GM19468 (cell line): ENCODE measurements at regions not wholly inside any gene's neighbourhood (a gene's known extent, or its start where the extent isn't known, plus 50 kb on each side); places are given as distances from the start of the nearest gene placed in this dataset.
"Not testable (repeated sequence)": the region's sequence is repeated elsewhere in the genome, so short reads cannot be mapped to it uniquely, and the experiment has no call there.

Source experiments
- ATAC-seq: cut with Tn5 transposase; IDR thresholded peaks from one replicate; pipeline ENCODE4 v1.9.1; 2021; ENCODE audit warnings: mild to moderate bottlenecking, moderate library complexity, moderate number of reproducible peaks; ENCODE audit not compliant: unreplicated experiment; ENCODE audit errors: extremely low read depth

- no peak for ATAC-seq
These were observed 1352.9 kb upstream of the CDH9 start for GRCh38 chr5:28391277-28391676.

DNA sequence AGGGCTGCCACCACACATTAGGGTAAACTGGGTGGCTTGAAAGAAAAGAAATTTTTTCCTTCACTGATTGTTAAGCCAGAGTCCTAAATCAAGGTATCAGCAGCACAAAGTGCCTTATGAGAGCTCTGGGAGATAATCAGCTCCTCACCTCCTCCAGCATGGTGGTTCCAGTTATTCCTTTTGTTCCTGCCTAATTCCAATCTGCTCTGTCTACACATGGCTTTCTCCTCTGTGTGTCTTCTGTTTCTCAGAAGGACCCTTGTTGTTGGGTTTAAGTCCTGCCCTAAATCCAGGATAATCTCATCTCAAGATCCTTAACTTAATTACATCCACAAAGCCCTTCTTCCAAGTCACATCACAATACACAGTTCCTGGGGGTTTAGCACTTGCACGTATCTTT lies 1352.0 kb upstream of the CDH9 start:
- ATAC-seq, result no peak

DNA sequence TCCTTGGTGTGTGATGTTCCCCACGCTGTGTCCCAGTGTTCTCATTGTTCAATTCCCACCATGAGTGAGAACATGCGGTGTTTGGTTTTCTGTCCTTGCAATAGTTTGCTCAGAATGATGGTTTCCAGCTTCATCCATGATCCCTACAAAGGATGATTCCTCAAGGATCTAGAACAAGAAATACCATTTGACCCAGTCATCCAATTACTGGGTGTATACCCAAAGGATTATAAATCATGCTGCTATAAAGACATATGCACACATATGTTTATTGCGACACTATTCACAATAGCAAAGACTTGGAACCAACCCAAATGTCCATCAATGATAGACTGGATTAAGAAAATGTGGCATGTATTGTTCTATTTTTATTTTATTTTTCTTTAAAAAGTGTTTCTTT lies 1351.3 kb upstream of the CDH9 start:
- not testable (repeated sequence) for ATAC-seq

GRCh38 chr5:28388428-28388827 lies 1350.0 kb upstream of the CDH9 start:
- no peak for ATAC-seq

DNA sequence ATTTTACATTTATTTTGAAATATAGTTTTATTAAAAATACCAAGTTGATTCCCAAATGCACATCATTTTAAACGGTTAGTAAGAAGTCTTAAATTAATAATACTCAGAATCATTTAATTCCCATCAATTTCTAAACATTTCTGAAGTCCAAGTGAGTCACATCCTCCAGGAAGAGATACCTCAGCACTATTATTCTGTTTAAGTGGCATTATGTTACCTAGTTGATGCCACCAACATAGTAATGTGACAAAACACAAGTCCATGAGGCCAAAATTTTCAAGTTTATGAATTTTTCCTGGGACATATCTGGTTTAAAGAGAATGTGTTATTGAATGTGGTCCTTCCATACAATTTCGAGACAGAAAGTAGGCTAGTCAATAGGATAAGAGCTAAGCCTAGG lies 1348.3 kb upstream of the CDH9 start:
- ATAC-seq, result no peak

DNA sequence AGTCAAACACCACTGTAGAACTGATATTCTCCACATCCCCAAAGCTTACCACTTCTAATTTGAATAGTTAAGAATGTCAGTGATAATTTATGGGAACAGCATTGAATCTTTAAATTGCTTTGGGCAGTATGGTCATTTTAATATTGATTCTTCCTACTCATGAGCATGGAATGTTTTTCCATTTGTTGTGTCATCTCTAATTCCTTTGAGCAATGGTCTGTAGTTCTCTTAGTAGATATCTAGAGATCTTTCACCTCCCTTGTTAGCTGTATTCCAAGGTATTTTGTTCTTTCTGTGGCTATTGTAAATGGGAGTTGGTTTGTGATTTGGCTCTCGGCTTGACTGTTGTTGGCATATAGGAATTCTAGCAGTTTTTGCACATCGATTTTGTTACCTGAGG lies 1341.8 kb upstream of the CDH9 start:
- ATAC-seq, result no peak

DNA sequence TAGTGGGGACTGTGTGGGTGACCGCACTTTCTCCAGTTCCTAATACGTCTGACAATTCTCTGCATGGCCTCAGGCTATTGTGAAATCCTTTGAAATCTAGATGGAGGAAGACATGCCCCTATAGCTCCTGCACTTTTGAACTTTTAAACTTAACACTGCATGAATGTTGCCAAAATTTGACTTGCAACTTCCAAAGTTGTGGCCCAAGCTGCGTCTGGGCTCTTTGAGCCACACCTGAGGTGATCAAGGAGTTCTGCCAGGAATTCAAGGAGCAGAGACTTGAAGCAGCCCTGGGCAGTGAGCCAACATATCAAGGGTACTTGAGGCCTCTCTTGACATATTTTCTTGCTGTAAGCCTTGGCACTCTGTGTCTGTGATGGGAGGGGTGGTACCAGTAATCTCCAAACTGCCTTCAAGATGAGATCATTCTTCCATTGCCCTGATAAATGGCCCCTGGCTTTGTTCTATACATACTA lies 1336.1 kb upstream of the CDH9 start:
- ATAC-seq, result no peak

GRCh38 chr5:28370896-28371295 lies 1332.5 kb upstream of the CDH9 start:
- ATAC-seq, result no peak

DNA sequence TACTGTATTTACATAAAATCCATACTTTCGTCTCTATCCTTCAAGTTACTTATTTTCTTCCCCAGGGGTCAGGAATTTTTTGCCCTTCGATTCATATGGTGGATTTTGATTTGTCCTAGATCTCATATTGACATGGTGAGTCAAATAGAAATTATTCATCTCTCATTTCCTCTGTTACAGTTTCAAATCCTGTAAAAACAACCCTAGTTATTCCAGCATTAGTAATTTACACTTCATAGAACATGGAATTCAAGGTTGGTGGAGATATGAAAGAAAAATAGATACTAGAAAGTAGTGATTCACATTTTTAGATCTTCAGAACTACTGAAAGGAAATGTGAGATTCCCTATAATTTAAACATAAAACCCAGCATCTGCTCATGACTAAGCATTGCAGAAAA lies 1331.0 kb upstream of the CDH9 start:
- ATAC-seq, result no peak

DNA sequence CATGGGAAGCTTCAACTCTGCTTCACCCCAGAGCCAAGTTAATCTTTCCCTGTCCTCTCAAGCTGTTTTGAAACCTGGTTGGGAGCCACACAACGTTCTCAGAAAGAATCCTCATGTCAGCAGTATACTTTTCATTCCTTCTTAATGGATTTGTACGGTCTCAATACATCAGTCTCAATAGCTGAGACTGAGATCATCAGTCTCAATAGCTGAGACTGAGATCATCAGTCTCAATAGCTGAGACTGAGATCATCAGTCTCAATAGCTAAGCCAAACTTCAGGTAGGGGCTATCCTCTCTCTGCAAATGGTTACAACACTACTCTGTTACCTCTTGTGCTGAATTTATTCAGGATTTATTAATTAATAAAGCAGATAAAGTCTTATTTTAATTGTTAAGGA lies 1317.4 kb upstream of the CDH9 start:
- no peak for ATAC-seq

DNA sequence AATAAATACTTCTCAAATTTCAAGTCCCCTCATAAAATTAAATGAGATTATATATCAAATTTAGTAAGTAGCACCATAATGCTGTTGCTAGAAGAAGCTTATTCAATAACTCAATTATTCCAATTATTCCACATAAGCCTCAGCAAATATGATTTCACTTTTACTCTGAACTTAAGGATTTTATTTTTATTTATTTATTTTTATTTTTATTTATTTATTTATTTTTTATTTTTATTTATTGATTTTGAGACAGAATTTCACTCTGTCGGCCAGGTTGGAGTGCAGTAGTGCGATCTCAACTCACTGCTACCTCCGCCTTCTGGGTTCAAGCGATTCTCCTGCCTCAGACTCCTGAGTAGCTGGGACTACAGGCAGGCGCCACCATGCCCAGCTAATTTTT lies 1308.3 kb upstream of the CDH9 start:
- no peak for ATAC-seq

GRCh38 chr5:28344836-28345433 lies 1306.5 kb upstream of the CDH9 start:
- no peak for ATAC-seq

DNA sequence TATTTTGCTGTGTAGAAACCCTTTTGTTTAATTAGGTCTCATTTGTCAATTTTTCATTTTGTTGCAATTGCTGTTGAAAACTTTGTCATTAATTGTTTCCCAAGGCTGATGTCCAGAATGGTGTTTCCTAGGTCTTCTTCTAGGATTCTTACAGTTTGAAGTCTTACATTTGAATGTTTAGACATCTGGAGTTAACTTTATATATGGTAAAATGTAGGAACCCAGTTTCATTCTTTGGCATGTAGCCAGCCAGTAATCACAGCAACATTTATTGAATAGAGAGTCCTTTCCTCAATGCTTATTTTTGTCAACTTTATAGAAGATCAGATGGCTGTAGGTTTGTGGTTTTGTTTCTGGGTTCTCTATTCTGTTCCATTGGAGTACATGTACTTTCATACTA lies 1290.8 kb upstream of the CDH9 start:
- no peak for ATAC-seq

- no peak for ATAC-seq
These were observed 1290.3 kb upstream of the CDH9 start for GRCh38 chr5:28328681-28329080.

DNA sequence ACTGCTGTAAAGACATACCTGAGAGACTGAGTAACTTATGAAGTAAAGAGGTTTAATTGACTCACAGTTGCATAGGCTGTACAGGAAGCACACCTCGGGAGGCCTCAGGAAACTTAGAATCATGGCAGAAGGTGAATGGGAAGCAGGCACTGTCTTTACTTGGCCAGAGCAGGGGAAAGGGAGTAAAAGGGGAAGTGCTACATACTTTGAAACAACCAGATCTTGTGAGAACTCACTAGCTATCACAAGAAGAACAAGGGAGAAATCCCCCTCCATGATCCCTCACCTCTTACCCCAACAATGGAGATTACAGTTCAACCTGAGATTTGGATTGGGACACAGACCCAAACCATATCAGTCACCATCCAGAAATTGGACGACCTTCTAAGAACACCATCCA lies 1285.8 kb upstream of the CDH9 start:
- no peak for ATAC-seq

DNA sequence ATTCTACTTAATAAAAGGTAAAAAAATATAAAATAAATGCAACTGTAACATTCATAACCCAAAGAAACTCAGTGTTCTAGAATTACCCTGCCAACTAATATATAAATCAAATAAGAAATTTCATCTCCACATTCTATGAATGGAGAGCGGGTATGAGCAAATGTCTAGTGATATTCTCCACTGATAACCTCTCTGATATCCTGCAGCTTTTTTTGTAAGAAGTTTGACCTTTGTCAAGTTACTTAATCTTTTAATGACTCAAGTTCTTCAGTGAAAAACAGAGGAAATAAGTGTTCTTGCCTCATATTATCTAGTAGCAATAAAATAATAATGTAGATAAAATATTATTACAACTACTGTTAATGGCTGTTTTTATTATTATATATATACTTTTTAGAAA lies 1275.6 kb upstream of the CDH9 start:
- ATAC-seq, result no peak

GRCh38 chr5:28313321-28313951 lies 1275.0 kb upstream of the CDH9 start:
- no peak for ATAC-seq

GRCh38 chr5:28310696-28311095 lies 1272.3 kb upstream of the CDH9 start:
- ATAC-seq, result no peak

DNA sequence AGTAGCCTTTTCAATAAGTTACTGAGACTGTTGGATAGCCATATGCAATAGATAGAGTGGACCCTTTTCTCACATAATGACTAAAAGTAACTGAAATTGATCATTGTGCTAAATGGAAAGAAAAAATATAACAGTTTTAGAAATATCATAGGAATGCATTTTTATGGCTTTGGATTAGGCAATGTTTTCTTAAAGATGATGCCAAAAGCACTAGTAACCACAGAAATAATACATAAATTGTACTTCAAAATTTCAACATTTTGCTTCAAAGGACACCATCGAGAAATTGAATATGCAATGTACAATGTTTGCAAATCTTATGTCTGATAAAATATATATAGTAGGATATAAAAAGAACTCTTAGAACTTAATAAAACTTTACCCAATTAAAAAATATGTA lies 1267.5 kb upstream of the CDH9 start:
- ATAC-seq, result no peak

- no peak for ATAC-seq
These were observed 1263.3 kb upstream of the CDH9 start for GRCh38 chr5:28301712-28302111.

GRCh38 chr5:28296254-28297013 lies 1258.0 kb upstream of the CDH9 start:
- ATAC-seq, result no peak

DNA sequence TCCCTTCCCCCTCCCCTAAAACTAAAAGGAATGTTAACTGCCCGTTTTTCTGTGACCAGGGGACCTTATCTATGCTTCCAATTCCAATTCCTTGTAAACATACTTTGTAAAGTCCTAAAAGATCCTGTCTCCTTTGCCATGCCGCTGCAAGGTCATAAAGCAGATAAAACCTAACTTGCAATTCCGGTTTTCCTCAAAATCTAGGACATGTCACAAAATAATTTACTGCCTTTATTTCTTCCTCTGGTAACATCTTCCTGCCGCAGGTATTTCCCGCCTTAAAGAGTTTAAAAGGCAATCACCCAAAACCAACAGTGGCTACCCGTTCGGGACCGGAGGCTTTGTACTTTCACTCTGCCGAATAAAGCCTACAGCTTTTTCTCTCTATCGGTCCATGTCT lies 1248.6 kb upstream of the CDH9 start:
- ATAC-seq, result not testable (repeated sequence)
